ENCODE measurements at regions not wholly inside any gene's neighbourhood (a gene's known extent, or its start where the extent isn't known, plus 50 kb on each side); places are given as distances from the start of the nearest gene placed in this dataset.

DNA sequence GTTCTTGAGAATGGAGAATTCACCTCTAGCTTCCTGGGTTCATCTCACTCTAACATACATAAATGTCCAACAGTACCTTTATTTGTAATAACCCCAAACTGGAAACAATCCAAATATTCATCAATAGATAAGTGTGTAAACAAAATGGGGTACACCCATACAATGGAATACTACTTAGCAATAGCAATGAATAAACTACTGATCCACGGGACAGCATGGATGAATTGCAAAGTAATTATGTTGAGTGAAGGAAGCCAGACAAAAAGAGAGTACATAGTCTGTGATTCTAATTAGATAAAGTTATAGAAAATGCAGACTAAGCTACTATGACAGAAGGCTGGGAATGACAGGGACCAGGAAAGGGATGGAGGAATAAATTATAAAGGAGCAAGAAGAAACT lies 391.3 kb downstream of the CCSER2 start:
- FAIRE-seq, result no peak
- Histone ChIP-seq H3K9ac (ENCODE audit: insufficient read depth in 1 of 2, low read depth in 2 of 2, low read length in 2 of 2) (no peak overlapping the region), H3K36me3 (ENCODE audit: control insufficient read depth, insufficient read depth, low read length) (no peaks in the 10 kb centered on the region), H3K9me3 (replicated peaks; ENCODE audit: control insufficient read depth, insufficient read depth, low read depth, low read length) (no peaks in the 10 kb centered on the region), H3K27ac (ENCODE audit: extremely low read depth, low read depth, low read length) (no peak overlapping the region), H3K27me3 (ENCODE audit: control insufficient read depth in 2 of 2, insufficient read depth in 2 of 2, low read length in 2 of 2) (no peaks in the 10 kb centered on the region), H3K9me1 (ENCODE audit: control insufficient read depth, insufficient read depth, low read length) (no peaks in the 10 kb centered on the region), H3K4me1 (replicated peaks in 1 of 2; ENCODE audit: control insufficient read depth in 2 of 2, insufficient read depth in 2 of 2, low read length in 2 of 2) (no peaks in the 10 kb centered on the region), H4K20me1 (replicated peaks; ENCODE audit: control insufficient read depth, insufficient read depth, low read length) (no peaks in the 10 kb centered on the region), H3K4me3 (no peak overlapping the region), H3K4me2 (ENCODE audit: insufficient read depth, low read length) (no peak overlapping the region), H3K79me2 (ENCODE audit: control insufficient read depth, insufficient read depth, low read length) (no peaks in the 10 kb centered on the region), H2AFZ (ENCODE audit: low read depth, low read length) (no peak overlapping the region)
- in situ Hi-C loops (cut with MboI), result no loop called here
- CTCF ChIA-PET (ENCODE audit: low intra/inter-chr PET ratio), result no interaction called here
- intact Hi-C loops (cut with micrococcal nuclease), result loop anchor here (5.0 to 10.0 kb wide), 2 partner anchors 177 to 345 kb away; no protein-coding TSS in a partner anchor
- BruUV-seq (replicated peaks), result no TSS peak
- ATAC-seq, result no peak
- POLR2A ChIA-PET, result interaction anchor here (0.6 to 1.4 kb wide), 2 partner anchors 13 to 1597 kb away, joined by 3 read pairs; no protein-coding TSS in a partner anchor
- DNase-seq (ENCODE audit: extremely low read depth in 1 of 4, low spot score in 3 of 4), result no peak
- TF ChIP-seq HSF4 (CRISPR knock-in tag; IDR thresholded peaks at IDR 0.05; ENCODE audit: borderline replicate concordance), result no peak
- no peak for TF ChIP-seq NCOA4 (IDR thresholded peaks at IDR 0.05; ENCODE audit: partially characterized antibody)
- no peak for TF ChIP-seq USF1 (CRISPR knock-in tag; IDR thresholded peaks at IDR 0.05)
- TF ChIP-seq CTCFL (IDR thresholded peaks at IDR 0.05; ENCODE audit: borderline replicate concordance, insufficient read depth, low read depth, low read length, poor library complexity, severe bottlenecking), result no peak
- no peak for TF ChIP-seq CHD1 (IDR thresholded peaks at IDR 0.05; ENCODE audit: low read length)
- TF ChIP-seq CEBPG (CRISPR knock-in tag; IDR thresholded peaks at IDR 0.05), result no peak
- TF ChIP-seq CEBPG (tag; conservative IDR thresholded peaks at IDR 0.05 in 1 of 2, IDR thresholded peaks at IDR 0.05 in 1 of 2), result no peak
- WGBS (ENCODE audit: insufficient coverage, low coverage, missing lambda C conversion rate), result 0% methylated on average over 1 of the region's 1 CpG

Data from K562 (cell line).